Naive thymus-derived CD8-positive, alpha-beta T cell (primary cell): ENCODE measurements at regions not wholly inside any gene's neighbourhood (a gene's known extent, or its start where the extent isn't known, plus 50 kb on each side); places are given as distances from the start of the nearest gene placed in this dataset.
A peak's percentile ranks its signal among the peaks of the same experiment; 100 is the strongest.

ENCODE experiments used
- ATAC-seq, 2 donors: fragments of 150-1000 bp; cut with Tn5 transposase in 1 of 2; sonication (Bioruptor Pico), chemical (Tn5 transposase) in 1 of 2; 1 replicate in 1 of 2; 2 replicates in 1 of 2; pipeline ENCODE4 v1.10.0; 2021; ENCODE audit warnings: mild to moderate bottlenecking in 2 of 2, moderate library complexity in 2 of 2
- POLR2A ChIA-PET: fragments of 350-600 bp; sonication (Branson Sonifier 250); formaldehyde crosslinking; loops from one replicate; lab custom pipeline; 2021; ENCODE audit warnings: antibody characterized with exemption; lab: Charles Lee
- DNase-seq, 10 donors: peaks; one replicate each; pipeline versions ENCODE4 v3.0.0 to v3.0.0-alpha.2; 2020 to 2022
- H3K27ac Mint-ChIP-seq, 10 donors: one replicate each; pipeline ENCODE4 v1.8.0; 2020 to 2022; ENCODE audit warnings: mild to moderate bottlenecking in 10 of 10, mixed read lengths in 10 of 10, moderate library complexity in 4 of 10, inconsistent platforms in 1 of 10
- H3K27me3 Mint-ChIP-seq, 5 donors: one replicate each; pipeline ENCODE4 v1.8.0; 2021 to 2022; ENCODE audit warnings: mixed read lengths in 5 of 5
- H3K36me3 Mint-ChIP-seq, 3 donors: one replicate each; pipeline ENCODE4 v1.8.0; 2020 to 2022; ENCODE audit warnings: mixed read lengths in 3 of 3, mild to moderate bottlenecking in 2 of 3, inconsistent platforms in 1 of 3
- H3K4me1 Mint-ChIP-seq, 4 donors: one replicate each; pipeline ENCODE4 v1.8.0; 2021 to 2022; ENCODE audit warnings: mixed read lengths in 4 of 4
- H3K4me3 Mint-ChIP-seq, 10 donors: one replicate each; pipeline ENCODE4 v1.8.0; 2020 to 2022; ENCODE audit warnings: mild to moderate bottlenecking in 10 of 10, mixed read lengths in 10 of 10, moderate library complexity in 6 of 10, inconsistent platforms in 1 of 10
- H3K9me3 Mint-ChIP-seq, 9 donors: one replicate each; pipeline ENCODE4 v1.8.0; 2020 to 2022; ENCODE audit warnings: mixed read lengths in 9 of 9, mild to moderate bottlenecking in 3 of 9, inconsistent platforms in 1 of 9, moderate library complexity in 1 of 9

- no peaks in the 10 kb centered on the region for H3K27me3 Mint-ChIP-seq
- H3K4me3 Mint-ChIP-seq = no peak overlapping the region
- ATAC-seq = no peak
- no peak for DNase-seq
- POLR2A ChIA-PET = no interaction called here
- H3K36me3 Mint-ChIP-seq = no peaks in the 10 kb centered on the region
- no peaks in the 10 kb centered on the region for H3K4me1 Mint-ChIP-seq
- peaks cover 0 to 5% (median 0%) of the 10 kb centered on the region in 9 donors for H3K9me3 Mint-ChIP-seq
- H3K27ac Mint-ChIP-seq = no peak overlapping the region
These were observed 423.5 kb downstream of the OMA1 start for GRCh38 chr1:58123051-58123450.

- DNase-seq (no peak), ATAC-seq (no peak)
- Mint-ChIP-seq H3K4me1 (no peaks in the 10 kb centered on the region), H3K36me3 (no peaks in the 10 kb centered on the region), H3K27me3 (no peaks in the 10 kb centered on the region), H3K27ac (no peak overlapping the region), H3K4me3 (no peak overlapping the region), H3K9me3 (peaks cover 0 to 6% (median 0%) of the 10 kb centered on the region in 9 donors)
- POLR2A ChIA-PET = no interaction called here
These were observed 426.6 kb downstream of the OMA1 start for GRCh38 chr1:58119971-58120370.

- H3K4me1 Mint-ChIP-seq = no peaks in the 10 kb centered on the region
- no peak overlapping the region for H3K4me3 Mint-ChIP-seq
- peaks cover 0 to 4% (median 3%) of the 10 kb centered on the region in 5 donors for H3K27me3 Mint-ChIP-seq
- DNase-seq (no peak), ATAC-seq (no peak)
- peaks cover 0 to 20% (median 7%) of the 10 kb centered on the region in 9 donors for H3K9me3 Mint-ChIP-seq
- POLR2A ChIA-PET = no interaction called here
- H3K36me3 Mint-ChIP-seq = peaks cover 0 to 16% (median 9%) of the 10 kb centered on the region in 3 donors
- no peak overlapping the region for H3K27ac Mint-ChIP-seq
These were observed 430.2 kb downstream of the OMA1 start for GRCh38 chr1:58116284-58116683.

GRCh38 chr1:58109646-58110200, 436.8 kb downstream of the OMA1 start:
- Mint-ChIP-seq H3K27ac (no peak overlapping the region), H3K27me3 (peaks cover 0 to 8% (median 3%) of the 10 kb centered on the region in 5 donors), H3K4me3 (no peak overlapping the region), H3K36me3 (peaks cover 0 to 16% (median 9%) of the 10 kb centered on the region in 3 donors), H3K9me3 (peaks cover 0 to 17% (median 7%) of the 10 kb centered on the region in 9 donors), H3K4me1 (no peaks in the 10 kb centered on the region)
- DNase-seq (no peak), ATAC-seq (no peak)
- POLR2A ChIA-PET = no interaction called here

- Mint-ChIP-seq H3K27ac (no peak overlapping the region), H3K4me3 (no peak overlapping the region), H3K4me1 (no peaks in the 10 kb centered on the region), H3K9me3 (peaks cover 0 to 11% (median 4%) of the 10 kb centered on the region in 9 donors), H3K27me3 (peaks cover 0 to 7% (median 3%) of the 10 kb centered on the region in 5 donors), H3K36me3 (peaks cover 0 to 8% (median 2%) of the 10 kb centered on the region in 3 donors)
- POLR2A ChIA-PET = no interaction called here
- DNase-seq = no peak
- ATAC-seq = no peak
These were observed 437.7 kb downstream of the OMA1 start for GRCh38 chr1:58108783-58109182.

- Mint-ChIP-seq H3K27ac (no peak overlapping the region), H3K27me3 (peaks cover 0 to 7% (median 2%) of the 10 kb centered on the region in 5 donors), H3K9me3 (peaks cover 0 to 4% (median 0%) of the 10 kb centered on the region in 9 donors), H3K4me1 (no peaks in the 10 kb centered on the region), H3K4me3 (no peak overlapping the region), H3K36me3 (peaks cover 0 to 3% (median 0%) of the 10 kb centered on the region in 3 donors)
- no peak for DNase-seq
- POLR2A ChIA-PET = no interaction called here
- ATAC-seq = no peak
These were observed 438.6 kb downstream of the OMA1 start for GRCh38 chr1:58107943-58108342.

- no peak for ATAC-seq
- DNase-seq = no peak
- Mint-ChIP-seq H3K36me3 (no peaks in the 10 kb centered on the region), H3K4me3 (no peak overlapping the region), H3K27ac (no peak overlapping the region), H3K27me3 (peaks cover 0 to 5% (median 0%) of the 10 kb centered on the region in 5 donors), H3K4me1 (no peaks in the 10 kb centered on the region), H3K9me3 (peaks cover 0 to 2% (median 0%) of the 10 kb centered on the region in 9 donors)
- POLR2A ChIA-PET = no interaction called here
These were observed 441.6 kb downstream of the OMA1 start for GRCh38 chr1:58104960-58105359.

- Mint-ChIP-seq H3K27me3 (peaks cover 0 to 6% (median 0%) of the 10 kb centered on the region in 5 donors), H3K36me3 (no peaks in the 10 kb centered on the region), H3K9me3 (peaks cover 0 to 2% (median 0%) of the 10 kb centered on the region in 9 donors), H3K27ac (no peak overlapping the region), H3K4me1 (no peaks in the 10 kb centered on the region), H3K4me3 (no peak overlapping the region)
- POLR2A ChIA-PET = no interaction called here
- no peak for ATAC-seq
- DNase-seq = no peak
These were observed 449.8 kb downstream of the OMA1 start for GRCh38 chr1:58096714-58097113.

GRCh38 chr1:58095183-58095582, 451.3 kb downstream of the OMA1 start:
- Mint-ChIP-seq H3K4me3 (no peak overlapping the region), H3K36me3 (no peaks in the 10 kb centered on the region), H3K9me3 (no peaks in the 10 kb centered on the region), H3K27ac (no peak overlapping the region), H3K4me1 (peaks cover 0 to 2% (median 0%) of the 10 kb centered on the region in 4 donors), H3K27me3 (peaks cover 0 to 6% (median 0%) of the 10 kb centered on the region in 5 donors)
- ATAC-seq = no peak
- POLR2A ChIA-PET = no interaction called here
- no peak for DNase-seq

- POLR2A ChIA-PET = no interaction called here
- Mint-ChIP-seq H3K9me3 (no peaks in the 10 kb centered on the region), H3K4me3 (no peak overlapping the region), H3K27ac (no peak overlapping the region), H3K27me3 (peaks cover 0 to 6% (median 0%) of the 10 kb centered on the region in 5 donors), H3K4me1 (peaks cover 0 to 5% (median 2%) of the 10 kb centered on the region in 4 donors), H3K36me3 (no peaks in the 10 kb centered on the region)
- DNase-seq (no peak), ATAC-seq (no peak)
These were observed 452.3 kb downstream of the OMA1 start for GRCh38 chr1:58094221-58094620.

GRCh38 chr1:58090640-58091039, 455.9 kb downstream of the OMA1 start:
- Mint-ChIP-seq H3K9me3 (no peaks in the 10 kb centered on the region), H3K36me3 (no peaks in the 10 kb centered on the region), H3K27me3 (peaks cover 0 to 23% (median 11%) of the 10 kb centered on the region in 5 donors), H3K27ac (no peak overlapping the region), H3K4me1 (peaks cover 0 to 5% (median 2%) of the 10 kb centered on the region in 4 donors), H3K4me3 (no peak overlapping the region)
- DNase-seq (no peak), ATAC-seq (no peak)
- POLR2A ChIA-PET = no interaction called here

- no peaks in the 10 kb centered on the region for H3K9me3 Mint-ChIP-seq
- H3K36me3 Mint-ChIP-seq = no peaks in the 10 kb centered on the region
- no peak for ATAC-seq
- no peak overlapping the region for H3K4me3 Mint-ChIP-seq
- POLR2A ChIA-PET = no interaction called here
- no peak overlapping the region for H3K27ac Mint-ChIP-seq
- H3K4me1 Mint-ChIP-seq = peaks cover 0 to 5% (median 2%) of the 10 kb centered on the region in 4 donors
- peak in 1 of 10 donors; percentile 2 for DNase-seq
- peaks cover 0 to 23% (median 11%) of the 10 kb centered on the region in 5 donors for H3K27me3 Mint-ChIP-seq
These were observed 456.5 kb downstream of the OMA1 start for GRCh38 chr1:58089898-58090534.

- DNase-seq = no peak
- ATAC-seq = no peak
- H3K9me3 Mint-ChIP-seq = no peaks in the 10 kb centered on the region
- no peaks in the 10 kb centered on the region for H3K36me3 Mint-ChIP-seq
- H3K4me3 Mint-ChIP-seq = no peak overlapping the region
- no peak overlapping the region for H3K27ac Mint-ChIP-seq
- peaks cover 0 to 23% (median 11%) of the 10 kb centered on the region in 5 donors for H3K27me3 Mint-ChIP-seq
- no peaks in the 10 kb centered on the region for H3K4me1 Mint-ChIP-seq
- POLR2A ChIA-PET = no interaction called here
These were observed 462.3 kb downstream of the OMA1 start for GRCh38 chr1:58084266-58084665.
